Type B pancreatic cell (in vitro differentiated cells): ENCODE measurements at regions not wholly inside any gene's neighbourhood (a gene's known extent, or its start where the extent isn't known, plus 50 kb on each side); places are given as distances from the start of the nearest gene placed in this dataset.
"Not testable (repeated sequence)": the region's sequence is repeated elsewhere in the genome, so short reads cannot be mapped to it uniquely, and the experiment has no call there.

Experiments used
- DNase-seq: peaks from one replicate; pipeline ENCODE4 v3.0.0; 2021; ENCODE audit warnings: mixed read lengths; ENCODE audit not compliant: unreplicated experiment; ENCODE audit errors: extremely low spot score
- H3K27ac Mint-ChIP-seq: 2 replicates; pipeline ENCODE4 v1.8.0; 2021; ENCODE audit warnings: mild to moderate bottlenecking, mixed read lengths
- H3K27me3 Mint-ChIP-seq: 2 replicates; pipeline ENCODE4 v1.8.0; 2021; ENCODE audit warnings: mixed read lengths
- H3K36me3 Mint-ChIP-seq: 2 replicates; pipeline ENCODE4 v1.8.0; 2021; ENCODE audit warnings: mixed read lengths
- H3K4me1 Mint-ChIP-seq: one replicate; pipeline ENCODE4 v1.8.0; 2021; ENCODE audit warnings: mixed read lengths; ENCODE audit not compliant: unreplicated experiment
- H3K4me3 Mint-ChIP-seq: 2 replicates; pipeline ENCODE4 v1.8.0; 2021; ENCODE audit warnings: mild to moderate bottlenecking, mixed read lengths
- H3K9me3 Mint-ChIP-seq: 2 replicates; pipeline ENCODE4 v1.8.0; 2021; ENCODE audit warnings: mixed read lengths
- TF ChIP-seq, protein P1 (sequence below): fragments of 200-600 bp; sonication (generic); conservative IDR thresholded peaks from 2 replicates; pipeline ENCODE4 v1.5.0; 2021; ENCODE audit warnings: antibody characterized with exemption, mild to moderate bottlenecking

DNA sequence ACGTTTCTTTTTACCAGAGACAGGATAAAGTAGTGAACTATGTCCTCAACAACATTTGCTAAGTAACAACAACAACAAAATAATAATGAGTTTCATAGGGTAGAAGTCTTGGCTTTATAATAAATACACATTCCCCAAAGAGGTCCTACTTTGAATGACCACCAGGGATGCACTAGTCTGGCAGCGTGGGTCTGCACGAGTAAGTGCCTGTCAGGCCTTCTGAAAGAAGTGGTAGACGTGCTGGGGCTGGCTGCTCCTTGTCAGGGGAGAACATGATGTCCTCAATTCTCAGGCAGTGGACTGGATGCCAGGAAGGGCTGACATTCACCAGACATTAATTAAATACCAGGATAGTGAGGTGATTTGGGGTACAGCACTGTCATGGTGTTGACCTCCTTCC is 331.1 kb downstream of the TMEM38B start:
- TF ChIP-seq, protein P1, sequence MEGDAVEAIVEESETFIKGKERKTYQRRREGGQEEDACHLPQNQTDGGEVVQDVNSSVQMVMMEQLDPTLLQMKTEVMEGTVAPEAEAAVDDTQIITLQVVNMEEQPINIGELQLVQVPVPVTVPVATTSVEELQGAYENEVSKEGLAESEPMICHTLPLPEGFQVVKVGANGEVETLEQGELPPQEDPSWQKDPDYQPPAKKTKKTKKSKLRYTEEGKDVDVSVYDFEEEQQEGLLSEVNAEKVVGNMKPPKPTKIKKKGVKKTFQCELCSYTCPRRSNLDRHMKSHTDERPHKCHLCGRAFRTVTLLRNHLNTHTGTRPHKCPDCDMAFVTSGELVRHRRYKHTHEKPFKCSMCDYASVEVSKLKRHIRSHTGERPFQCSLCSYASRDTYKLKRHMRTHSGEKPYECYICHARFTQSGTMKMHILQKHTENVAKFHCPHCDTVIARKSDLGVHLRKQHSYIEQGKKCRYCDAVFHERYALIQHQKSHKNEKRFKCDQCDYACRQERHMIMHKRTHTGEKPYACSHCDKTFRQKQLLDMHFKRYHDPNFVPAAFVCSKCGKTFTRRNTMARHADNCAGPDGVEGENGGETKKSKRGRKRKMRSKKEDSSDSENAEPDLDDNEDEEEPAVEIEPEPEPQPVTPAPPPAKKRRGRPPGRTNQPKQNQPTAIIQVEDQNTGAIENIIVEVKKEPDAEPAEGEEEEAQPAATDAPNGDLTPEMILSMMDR = peak; percentile 64
- no peak overlapping the region for H3K27ac Mint-ChIP-seq
- H3K4me1 Mint-ChIP-seq = no peaks in the 10 kb centered on the region
- no peaks in the 10 kb centered on the region for H3K27me3 Mint-ChIP-seq
- H3K9me3 Mint-ChIP-seq = peaks cover 3% of the 10 kb centered on the region
- H3K4me3 Mint-ChIP-seq = no peak overlapping the region
- DNase-seq = no peak
- no peaks in the 10 kb centered on the region for H3K36me3 Mint-ChIP-seq

DNA sequence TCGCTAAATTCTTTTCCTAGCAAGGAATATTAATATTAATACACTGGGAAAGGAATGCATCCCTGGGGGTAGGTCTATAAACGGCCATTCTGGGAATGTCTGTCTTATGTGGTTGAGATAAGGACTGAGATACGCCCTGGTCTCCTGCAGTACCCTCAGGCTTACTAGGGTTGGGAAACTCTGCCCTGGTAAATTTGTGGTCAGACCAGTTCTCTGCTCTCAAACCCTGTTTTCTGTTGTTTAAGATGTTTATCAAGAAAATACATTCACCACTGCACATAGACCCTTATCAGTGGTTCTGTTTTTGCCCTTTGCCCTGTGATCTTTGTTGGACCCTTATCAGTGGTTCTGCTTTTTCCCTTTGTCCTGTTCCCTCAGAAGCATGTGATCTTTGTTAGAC is 335.8 kb downstream of the TMEM38B start:
- H3K4me1 Mint-ChIP-seq, H3K9me3 Mint-ChIP-seq, H3K4me3 Mint-ChIP-seq, H3K27me3 Mint-ChIP-seq, H3K27ac Mint-ChIP-seq, H3K36me3 Mint-ChIP-seq, DNase-seq: not testable (repeated sequence)

DNA sequence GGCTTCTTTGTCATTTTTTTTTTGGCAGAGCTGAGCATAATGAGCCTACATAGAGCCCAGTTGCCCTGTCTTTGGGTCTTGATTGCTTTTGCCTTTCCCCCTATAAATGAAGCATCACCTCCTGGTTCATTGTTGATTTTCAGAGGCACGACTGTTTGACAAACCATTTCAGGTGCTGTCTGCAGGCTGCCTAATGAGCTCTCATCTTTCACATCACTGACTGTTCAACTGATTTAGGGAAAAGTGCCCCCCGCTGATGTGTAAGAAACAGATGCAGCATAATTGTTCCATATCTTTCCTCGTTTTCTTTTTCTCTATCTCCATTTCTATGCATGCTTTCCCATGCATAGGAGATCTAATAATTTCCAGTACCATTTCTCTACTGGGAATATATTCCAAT is 338.6 kb downstream of the TMEM38B start:
- Mint-ChIP-seq H3K4me3 (no peak overlapping the region), H3K27me3 (no peaks in the 10 kb centered on the region), H3K36me3 (no peaks in the 10 kb centered on the region), H3K9me3 (peaks cover 5% of the 10 kb centered on the region), H3K4me1 (no peaks in the 10 kb centered on the region), H3K27ac (no peak overlapping the region)
- DNase-seq = no peak
- TF ChIP-seq, protein P1 = no peak

DNA sequence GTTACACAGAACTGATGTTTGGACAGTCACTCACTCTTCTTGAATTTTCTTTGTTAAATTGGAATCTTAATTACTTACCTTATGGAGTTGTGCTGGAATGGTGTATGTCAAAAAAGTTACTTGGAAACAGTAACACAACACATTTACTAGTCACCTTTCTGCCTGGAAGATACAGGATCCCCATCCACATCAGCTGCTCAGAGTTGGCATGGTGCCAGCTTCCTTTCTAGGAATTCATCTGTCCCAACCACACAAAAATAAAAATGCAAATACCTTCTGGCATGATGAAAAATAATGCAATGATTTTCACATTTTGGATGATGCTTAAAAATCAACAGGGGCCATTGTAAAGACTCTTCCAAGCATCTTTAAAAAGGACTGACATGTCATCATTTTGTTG is 341.5 kb downstream of the TMEM38B start:
- H3K9me3 Mint-ChIP-seq = peaks cover 6% of the 10 kb centered on the region
- DNase-seq = no peak
- H3K27me3 Mint-ChIP-seq = no peaks in the 10 kb centered on the region
- H3K4me1 Mint-ChIP-seq = no peaks in the 10 kb centered on the region
- peaks cover 3% of the 10 kb centered on the region for H3K36me3 Mint-ChIP-seq
- no peak overlapping the region for H3K4me3 Mint-ChIP-seq
- TF ChIP-seq, protein P1 = no peak
- H3K27ac Mint-ChIP-seq = no peak overlapping the region

DNA sequence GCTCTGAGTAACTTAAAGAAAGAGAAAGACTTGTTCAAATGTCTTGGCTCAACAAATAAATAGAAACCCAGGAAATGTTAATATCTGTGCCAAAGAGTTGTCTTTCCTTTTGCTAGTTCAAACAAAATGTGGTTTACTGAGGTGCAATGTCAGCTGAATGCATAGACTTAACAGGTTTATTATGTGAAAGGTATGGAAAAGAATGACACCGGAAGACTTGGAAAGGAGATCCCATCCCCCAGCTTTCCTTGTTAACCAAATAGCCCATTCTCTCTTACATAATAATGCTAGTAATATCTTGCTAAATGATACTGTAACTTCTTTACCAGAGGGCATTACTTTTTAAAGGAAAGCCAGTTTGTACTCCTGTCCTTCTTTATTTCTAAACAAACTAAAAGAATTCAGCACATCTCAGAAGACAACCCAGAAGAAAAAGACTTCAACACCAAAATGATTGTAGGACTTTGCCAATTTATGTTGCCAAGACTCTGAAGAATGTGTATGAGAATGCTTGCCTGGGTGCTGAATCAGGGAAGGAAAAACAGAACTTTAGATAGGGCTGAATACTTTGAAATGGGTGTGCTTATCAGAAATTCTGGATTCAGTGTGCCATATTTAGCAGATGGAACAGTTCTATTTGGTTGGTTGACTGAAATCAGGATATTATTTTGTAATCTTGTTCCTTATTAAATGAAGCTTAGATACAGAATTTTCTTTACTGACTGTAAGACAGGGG is 344.1 kb downstream of the TMEM38B start:
- TF ChIP-seq, protein P1 = no peak
- no peaks in the 10 kb centered on the region for H3K4me1 Mint-ChIP-seq
- no peak overlapping the region for H3K27ac Mint-ChIP-seq
- no peak overlapping the region for H3K4me3 Mint-ChIP-seq
- peaks cover 12% of the 10 kb centered on the region for H3K9me3 Mint-ChIP-seq
- H3K36me3 Mint-ChIP-seq = peaks cover 3% of the 10 kb centered on the region
- no peak for DNase-seq
- no peaks in the 10 kb centered on the region for H3K27me3 Mint-ChIP-seq

DNA sequence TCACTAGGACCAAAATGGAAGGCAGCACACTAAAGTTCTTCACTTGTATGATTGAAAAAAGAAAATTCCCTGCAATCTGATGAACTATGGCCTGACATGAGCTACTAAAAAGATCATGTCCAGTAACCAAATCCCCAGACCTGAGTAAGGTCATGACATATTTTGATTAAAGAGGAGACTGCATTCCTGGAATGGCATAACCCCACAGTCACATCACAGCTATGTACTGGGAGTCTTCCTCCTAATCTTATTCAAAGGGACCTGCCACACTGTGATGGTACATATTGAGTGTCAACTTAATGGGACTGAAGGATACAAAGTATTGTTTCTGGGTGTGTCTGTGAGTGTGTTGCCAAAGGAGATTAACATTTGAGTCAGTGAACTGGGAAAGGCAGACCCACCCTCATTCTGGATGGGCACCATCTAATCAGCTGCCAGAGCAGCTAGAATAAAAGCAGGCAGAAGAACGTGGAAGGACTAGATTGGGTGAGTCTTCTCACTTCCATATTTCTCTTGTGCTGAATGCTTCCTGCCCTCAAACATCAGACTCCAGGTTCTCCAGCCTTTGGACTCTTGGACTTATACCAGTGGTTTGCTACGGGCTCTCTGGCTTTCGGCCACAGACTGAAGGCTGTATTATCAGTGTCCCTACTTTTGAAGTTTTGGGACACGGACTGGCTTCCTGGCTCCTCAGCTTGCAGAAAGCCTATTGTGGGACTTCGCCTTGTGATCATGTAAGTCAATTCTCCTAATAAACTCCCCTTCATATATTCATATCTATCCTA is 345.0 kb downstream of the TMEM38B start:
- no peak overlapping the region for H3K4me3 Mint-ChIP-seq
- TF ChIP-seq, protein P1 = no peak
- no peaks in the 10 kb centered on the region for H3K4me1 Mint-ChIP-seq
- no peak overlapping the region for H3K27ac Mint-ChIP-seq
- no peak for DNase-seq
- H3K27me3 Mint-ChIP-seq = no peaks in the 10 kb centered on the region
- H3K9me3 Mint-ChIP-seq = peaks cover 14% of the 10 kb centered on the region
- peaks cover 3% of the 10 kb centered on the region for H3K36me3 Mint-ChIP-seq

DNA sequence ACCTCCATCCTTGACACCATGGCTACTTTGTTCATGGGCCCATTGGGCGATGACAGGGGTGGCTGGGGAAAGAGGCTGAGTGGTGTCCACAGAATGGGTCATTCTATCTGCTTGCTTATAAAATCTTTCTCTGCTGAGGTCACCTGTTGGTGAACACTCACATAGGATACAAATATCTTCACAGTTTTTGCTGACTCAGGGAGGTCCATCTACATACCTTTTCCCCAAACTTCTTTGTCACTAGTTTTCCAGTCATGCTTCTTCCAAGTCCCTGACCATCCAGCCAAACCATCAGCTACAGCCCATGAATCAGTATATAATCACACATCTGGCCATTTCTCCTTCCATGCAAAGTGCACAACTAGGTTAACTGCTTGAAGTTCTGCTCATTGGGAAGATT is 347.6 kb downstream of the TMEM38B start:
- DNase-seq, H3K4me1 Mint-ChIP-seq, H3K4me3 Mint-ChIP-seq, H3K27me3 Mint-ChIP-seq, H3K27ac Mint-ChIP-seq, H3K36me3 Mint-ChIP-seq: not testable (repeated sequence)
- H3K9me3 Mint-ChIP-seq = peaks cover 17% of the 10 kb centered on the region
